Tibial artery (tissue), 4 donors: ENCODE measurements at regions not wholly inside any gene's neighbourhood (a gene's known extent, or its start where the extent isn't known, plus 50 kb on each side); places are given as distances from the start of the nearest gene placed in this dataset.
"Not testable (repeated sequence)": the region's sequence is repeated elsewhere in the genome, so short reads cannot be mapped to it uniquely, and the experiment has no call there.

Source experiments
- DNase-seq, 2 donors: peaks; one replicate each; pipeline ENCODE4 v3.0.0-alpha.2; 2019
- H3K27ac ChIP-seq, 2 donors: fragments of 200-600 bp; sonication (generic) in 1 of 2; 1 replicate in 1 of 2; 2 replicates in 1 of 2; pipeline ENCODE4 v1.5.1; 2018 to 2019; ENCODE audit warnings: mild to moderate bottlenecking in 1 of 2
- H3K27me3 ChIP-seq, 2 donors: fragments of 200-600 bp; sonication (generic) in 1 of 2; one replicate each; pipeline versions ENCODE4 v1.5.1 to v1.6.0; 2016 to 2019
- H3K36me3 ChIP-seq, 3 donors: fragments of 200-600 bp; sonication (generic) in 2 of 3; one replicate each; pipeline ENCODE4 v1.5.1; 2016 to 2019; ENCODE audit warnings: mild to moderate bottlenecking in 2 of 3
- H3K4me1 ChIP-seq, 4 donors: fragments of 200-600 bp; sonication (generic) in 2 of 4; 1 replicate in 3 of 4; 2 replicates in 1 of 4; pipeline ENCODE4 v1.5.1; 2016 to 2019
- H3K4me3 ChIP-seq, 2 donors: fragments of 200-600 bp; sonication (generic) in 1 of 2; 1 replicate in 1 of 2; 2 replicates in 1 of 2; pipeline ENCODE4 v1.5.1; 2018 to 2019; ENCODE audit warnings: mild to moderate bottlenecking in 2 of 2
- H3K9me3 ChIP-seq, 3 donors: fragments of 200-600 bp; sonication (generic) in 1 of 3; one replicate each; pipeline ENCODE4 v1.5.1; 2016 to 2019
- intact Hi-C: fragments of 100-400 bp; cut with DNase I; formaldehyde crosslinking; loops from one replicate; pipeline ENCODE4 v1.15.0; 2023; ENCODE audit warnings: low total_unique reads
- TF ChIP-seq, protein P1 (sequence below), 2 experiments: fragments of 200-600 bp in 1 of 2; fragments of 450-650 bp in 1 of 2; IDR thresholded peaks; one replicate each; pipeline ENCODE4 v1.5.1; 2017 to 2019; ENCODE audit warnings: antibody characterized with exemption in 2 of 2, mild to moderate bottlenecking in 1 of 2, moderate library complexity in 1 of 2

GRCh38 chr15:62902821-62903220 is 139.7 kb upstream of the TPM1 start:
- intact Hi-C loops, result no loop called here
- H3K4me1 ChIP-seq, result peaks cover 0 to 46% (median 23%) of the 10 kb centered on the region in 4 donors
- no peaks in the 10 kb centered on the region for H3K27me3 ChIP-seq
- H3K27ac ChIP-seq, result no peak overlapping the region
- H3K4me3 ChIP-seq, result no peak overlapping the region
- DNase-seq, result no peak
- no peaks in the 10 kb centered on the region for H3K36me3 ChIP-seq
- TF ChIP-seq, protein P1, sequence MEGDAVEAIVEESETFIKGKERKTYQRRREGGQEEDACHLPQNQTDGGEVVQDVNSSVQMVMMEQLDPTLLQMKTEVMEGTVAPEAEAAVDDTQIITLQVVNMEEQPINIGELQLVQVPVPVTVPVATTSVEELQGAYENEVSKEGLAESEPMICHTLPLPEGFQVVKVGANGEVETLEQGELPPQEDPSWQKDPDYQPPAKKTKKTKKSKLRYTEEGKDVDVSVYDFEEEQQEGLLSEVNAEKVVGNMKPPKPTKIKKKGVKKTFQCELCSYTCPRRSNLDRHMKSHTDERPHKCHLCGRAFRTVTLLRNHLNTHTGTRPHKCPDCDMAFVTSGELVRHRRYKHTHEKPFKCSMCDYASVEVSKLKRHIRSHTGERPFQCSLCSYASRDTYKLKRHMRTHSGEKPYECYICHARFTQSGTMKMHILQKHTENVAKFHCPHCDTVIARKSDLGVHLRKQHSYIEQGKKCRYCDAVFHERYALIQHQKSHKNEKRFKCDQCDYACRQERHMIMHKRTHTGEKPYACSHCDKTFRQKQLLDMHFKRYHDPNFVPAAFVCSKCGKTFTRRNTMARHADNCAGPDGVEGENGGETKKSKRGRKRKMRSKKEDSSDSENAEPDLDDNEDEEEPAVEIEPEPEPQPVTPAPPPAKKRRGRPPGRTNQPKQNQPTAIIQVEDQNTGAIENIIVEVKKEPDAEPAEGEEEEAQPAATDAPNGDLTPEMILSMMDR (IDR thresholded peaks at IDR 0.05), result no peak
- H3K9me3 ChIP-seq, result no peaks in the 10 kb centered on the region

GRCh38 chr15:62903437-62903836 is 139.1 kb upstream of the TPM1 start:
- intact Hi-C loops, result no loop called here
- Histone ChIP-seq H3K9me3 (no peaks in the 10 kb centered on the region), H3K27ac (no peak overlapping the region), H3K36me3 (no peaks in the 10 kb centered on the region), H3K4me3 (no peak overlapping the region), H3K27me3 (no peaks in the 10 kb centered on the region), H3K4me1 (peaks cover 0 to 40% (median 20%) of the 10 kb centered on the region in 4 donors)
- TF ChIP-seq, protein P1 (IDR thresholded peaks at IDR 0.05), result no peak
- DNase-seq, result no peak

DNA sequence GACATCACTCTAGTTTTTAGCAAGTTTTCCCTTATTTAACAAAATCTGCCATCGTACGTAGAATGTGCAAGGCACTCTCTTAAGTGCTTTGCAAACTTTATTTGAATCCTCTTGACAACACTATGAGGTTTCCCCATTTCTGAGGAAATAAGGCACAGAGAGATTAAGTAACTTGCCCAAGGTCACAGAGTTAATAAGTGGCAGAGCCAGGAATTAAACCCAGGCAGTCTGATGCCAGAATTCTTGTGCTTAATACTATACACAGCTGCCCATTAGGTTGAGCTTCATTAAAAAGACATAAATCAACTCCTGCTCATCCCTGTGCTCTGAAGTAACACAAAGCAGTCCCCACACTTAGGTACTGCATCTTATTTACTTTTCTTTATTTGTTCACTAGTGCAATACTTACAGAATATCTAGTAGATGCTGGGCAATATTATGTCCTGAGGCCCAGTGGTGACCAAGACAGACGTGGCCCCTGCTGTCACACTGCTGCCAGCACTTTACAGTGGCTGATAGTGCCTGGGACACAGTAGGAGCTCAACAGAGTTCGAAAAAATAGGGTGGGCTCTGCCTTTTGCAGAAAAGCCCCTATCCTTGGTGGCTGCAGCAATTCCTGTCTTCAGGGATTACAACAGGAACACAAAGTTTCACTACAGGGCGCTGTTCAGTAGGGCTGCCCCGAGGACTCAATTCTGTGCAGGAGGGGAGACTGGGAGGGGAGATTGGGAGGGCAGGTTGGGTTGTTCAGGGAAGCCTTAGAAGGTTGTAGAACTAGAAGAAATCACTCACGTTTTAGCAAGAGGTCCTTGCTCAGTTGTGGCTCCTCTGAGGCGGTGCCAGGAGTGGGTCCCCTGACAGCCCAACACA is 138.3 kb upstream of the TPM1 start:
- peaks cover 0 to 31% (median 14%) of the 10 kb centered on the region in 4 donors for H3K4me1 ChIP-seq

GRCh38 chr15:62906627-62907026 is 135.9 kb upstream of the TPM1 start:
- Histone ChIP-seq H3K27ac (peak overlapping the region in 1 of 2 donors; percentile 36), H3K36me3 (no peaks in the 10 kb centered on the region), H3K9me3 (no peaks in the 10 kb centered on the region), H3K4me3 (no peak overlapping the region), H3K27me3 (no peaks in the 10 kb centered on the region), H3K4me1 (peaks cover 0 to 10% (median 3%) of the 10 kb centered on the region in 4 donors)
- TF ChIP-seq, protein P1 (IDR thresholded peaks at IDR 0.05), result no peak
- intact Hi-C loops, result no loop called here
- no peak for DNase-seq

More for the DNA sequence above, 138.3 kb upstream of the TPM1 start:
- DNase-seq, result no peak
- no peaks in the 10 kb centered on the region for H3K36me3 ChIP-seq
- intact Hi-C loops, result no loop called here
- TF ChIP-seq, protein P1 (IDR thresholded peaks at IDR 0.05), result no peak
- H3K27ac ChIP-seq, result no peak overlapping the region
- H3K4me3 ChIP-seq, result no peak overlapping the region
- no peaks in the 10 kb centered on the region for H3K9me3 ChIP-seq
- no peaks in the 10 kb centered on the region for H3K27me3 ChIP-seq

GRCh38 chr15:62907275-62907674 is 135.3 kb upstream of the TPM1 start:
- Histone ChIP-seq H3K9me3 (no peaks in the 10 kb centered on the region), H3K27me3 (no peaks in the 10 kb centered on the region), H3K4me3 (no peak overlapping the region), H3K36me3 (no peaks in the 10 kb centered on the region), H3K27ac (peak overlapping the region in 1 of 2 donors; percentile 36), H3K4me1 (peaks cover 0 to 10% (median 3%) of the 10 kb centered on the region in 4 donors)
- TF ChIP-seq, protein P1 (IDR thresholded peaks at IDR 0.05), result no peak
- intact Hi-C loops, result no loop called here
- DNase-seq, result no peak

- H3K36me3 ChIP-seq, H3K27ac ChIP-seq, H3K9me3 ChIP-seq, H3K4me3 ChIP-seq, intact Hi-C loops, DNase-seq, H3K27me3 ChIP-seq: not testable (repeated sequence)
- H3K4me1 ChIP-seq, result peaks cover 0 to 10% (median 3%) of the 10 kb centered on the region in 4 donors
Measured at GRCh38 chr15:62908341-62908740, 134.2 kb upstream of the TPM1 start.
